Neuron (in vitro differentiated cells): ENCODE measurements at regions not wholly inside any gene's neighbourhood (a gene's known extent, or its start where the extent isn't known, plus 50 kb on each side); places are given as distances from the start of the nearest gene placed in this dataset.
"Not testable (repeated sequence)": the region's sequence is repeated elsewhere in the genome, so short reads cannot be mapped to it uniquely, and the experiment has no call there.

Source experiments
- H2AFZ ChIP-seq: one replicate; pipeline ENCODE4 v1.6.1; 2013; ENCODE audit warnings: low read depth, mild to moderate bottlenecking, inconsistent platforms, low read length, moderate library complexity
- H3K27me3 ChIP-seq: one replicate; pipeline ENCODE4 v1.6.1; 2013; ENCODE audit warnings: low read length; ENCODE audit not compliant: insufficient read depth
- H3K36me3 ChIP-seq: one replicate; pipeline ENCODE4 v1.6.1; 2013; ENCODE audit warnings: low read length; ENCODE audit not compliant: insufficient read depth
- H3K4me1 ChIP-seq: one replicate; pipeline ENCODE4 v1.6.1; 2013; ENCODE audit warnings: low read length; ENCODE audit not compliant: insufficient read depth
- H3K4me3 ChIP-seq: 2 replicates; pipeline ENCODE4 v1.5.1; 2013; ENCODE audit warnings: mild to moderate bottlenecking, low read length, moderate library complexity
- H3K9me3 ChIP-seq: one replicate; pipeline ENCODE4 v1.6.1; 2013; ENCODE audit warnings: low read length

DNA sequence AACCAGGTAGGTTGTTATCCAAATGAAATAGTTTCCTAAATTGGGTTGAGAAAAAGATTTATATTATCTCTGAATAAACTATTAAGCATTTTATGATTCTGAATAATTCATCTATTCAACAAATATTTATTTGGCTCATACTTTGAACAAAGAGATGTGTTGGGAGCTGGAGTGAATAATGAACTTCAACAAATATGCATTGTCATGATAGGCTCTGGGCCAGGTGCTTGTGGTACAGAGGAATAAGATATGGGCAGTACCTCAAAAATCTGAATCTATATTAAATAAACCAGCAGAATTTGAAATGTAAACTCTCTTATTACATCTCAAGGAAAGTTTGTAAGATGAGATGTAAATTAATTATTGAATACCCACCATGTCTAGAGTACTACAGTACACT lies 75.7 kb upstream of the DCLK2 start:
- H3K4me1 ChIP-seq: peaks cover 3% of the 10 kb centered on the region
- H3K4me3 ChIP-seq: no peak overlapping the region
- H3K27me3 ChIP-seq: no peaks in the 10 kb centered on the region
- no peak overlapping the region for H2AFZ ChIP-seq
- no peaks in the 10 kb centered on the region for H3K36me3 ChIP-seq
- H3K9me3 ChIP-seq: no peaks in the 10 kb centered on the region

DNA sequence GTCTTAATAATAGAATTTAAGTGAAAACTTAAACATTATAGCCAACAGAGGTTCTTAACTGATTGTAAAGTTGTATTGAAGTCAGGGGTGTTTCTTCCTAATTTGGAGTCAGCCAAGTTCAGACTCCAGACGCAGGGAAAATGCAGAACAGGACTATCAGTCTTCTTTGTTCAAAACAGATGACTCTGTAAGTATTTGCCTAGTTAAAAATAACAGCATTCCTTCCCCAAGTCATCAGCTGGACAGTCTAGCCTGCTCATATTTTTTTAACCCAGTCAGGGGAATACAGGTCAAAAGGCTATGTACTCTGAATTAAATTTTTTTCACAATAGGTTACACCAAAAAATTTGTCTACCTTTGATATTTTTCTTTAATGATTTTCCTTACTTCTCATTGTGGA lies 73.8 kb upstream of the DCLK2 start:
- Histone ChIP-seq H3K4me3 (no peak overlapping the region), H3K27me3 (no peaks in the 10 kb centered on the region), H2AFZ (no peak overlapping the region), H3K9me3 (no peaks in the 10 kb centered on the region), H3K36me3 (no peaks in the 10 kb centered on the region), H3K4me1 (peaks cover 3% of the 10 kb centered on the region)

DNA sequence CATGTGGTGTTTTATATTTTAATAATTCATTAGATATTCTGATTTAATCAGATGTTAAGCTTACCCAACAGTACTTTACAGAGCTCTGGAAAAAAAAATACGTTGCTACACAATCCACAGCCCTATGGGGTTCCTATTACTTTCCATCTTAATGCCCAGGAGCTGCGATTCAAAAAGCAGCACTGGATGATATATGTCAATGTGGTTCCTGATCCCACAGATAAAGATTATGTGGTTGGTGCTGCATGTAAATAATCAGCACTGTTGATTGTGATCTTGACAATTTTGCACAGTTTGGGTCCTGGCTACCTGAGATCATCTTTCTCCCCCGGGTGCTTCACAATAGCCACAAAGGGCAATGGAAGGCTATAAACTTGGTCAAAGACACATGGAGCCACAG lies 72.7 kb upstream of the DCLK2 start:
- Histone ChIP-seq H3K9me3 (no peaks in the 10 kb centered on the region), H3K36me3 (no peaks in the 10 kb centered on the region), H2AFZ (no peak overlapping the region), H3K4me1 (peaks cover 3% of the 10 kb centered on the region), H3K4me3 (no peak overlapping the region), H3K27me3 (no peaks in the 10 kb centered on the region)

DNA sequence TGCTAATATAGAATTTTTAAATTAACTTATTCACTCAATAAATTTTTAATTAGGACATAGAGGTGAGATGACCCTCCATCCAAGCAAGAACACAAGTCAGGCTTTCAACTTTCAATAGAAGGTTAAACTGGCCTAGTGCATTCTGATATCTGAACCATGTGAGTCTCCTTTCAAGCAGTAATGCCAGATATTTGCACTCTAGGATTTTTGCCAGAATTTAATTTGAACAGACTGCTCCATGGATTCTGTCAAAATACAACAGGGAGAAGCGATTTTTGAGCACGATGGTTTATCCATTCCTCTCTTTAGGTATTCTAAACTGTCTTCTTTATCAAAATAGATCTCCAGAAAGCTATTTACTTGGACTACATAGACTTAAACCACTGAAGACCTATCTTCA lies 72.0 kb upstream of the DCLK2 start:
- H3K4me3 ChIP-seq: no peak overlapping the region
- H2AFZ ChIP-seq: no peak overlapping the region

DNA sequence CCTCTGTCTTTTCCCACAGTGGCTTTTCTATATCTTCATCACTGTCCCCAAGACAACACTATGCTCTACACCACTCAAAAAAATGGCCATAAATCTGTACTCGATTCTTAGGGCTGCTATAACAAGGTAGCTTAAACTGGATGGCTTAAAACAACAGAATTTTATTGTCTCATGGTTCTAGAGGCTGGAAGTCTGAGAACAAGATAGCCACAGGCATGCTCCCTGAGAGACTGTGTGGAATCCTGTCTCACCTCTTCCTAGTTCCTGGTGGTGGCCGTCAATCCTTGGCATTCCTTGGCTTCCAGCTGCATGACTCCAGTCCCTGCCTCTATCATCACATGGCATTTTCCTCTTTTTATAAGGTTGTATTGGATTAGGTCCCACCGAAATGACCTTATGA lies 70.7 kb upstream of the DCLK2 start:
- Histone ChIP-seq H3K27me3 (no peaks in the 10 kb centered on the region), H3K4me1 (peaks cover 3% of the 10 kb centered on the region), H2AFZ (no peak overlapping the region), H3K9me3 (no peaks in the 10 kb centered on the region), H3K4me3 (no peak overlapping the region), H3K36me3 (no peaks in the 10 kb centered on the region)

More for the DNA sequence above, 72.0 kb upstream of the DCLK2 start:
- peaks cover 3% of the 10 kb centered on the region for H3K4me1 ChIP-seq
- no peaks in the 10 kb centered on the region for H3K9me3 ChIP-seq
- H3K36me3 ChIP-seq: no peaks in the 10 kb centered on the region
- no peaks in the 10 kb centered on the region for H3K27me3 ChIP-seq

DNA sequence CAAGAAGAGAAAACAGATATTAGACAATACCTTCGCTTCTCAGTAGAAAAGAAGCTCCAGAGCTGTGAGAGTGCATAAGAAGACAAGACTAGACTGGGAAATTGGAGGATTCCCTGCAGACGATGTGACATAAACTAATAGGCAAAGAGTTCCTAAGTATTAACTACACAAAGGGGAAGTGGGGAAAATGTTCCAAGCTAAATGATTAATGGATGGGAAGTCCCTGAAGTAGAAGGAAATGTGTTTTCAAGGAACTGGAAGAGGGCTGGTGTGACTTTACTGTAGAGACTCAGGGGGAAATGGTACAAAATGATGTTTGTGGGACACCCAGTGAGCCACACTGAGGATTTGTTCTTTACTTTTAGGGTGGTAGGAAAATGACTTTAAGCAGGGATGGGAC lies 69.7 kb upstream of the DCLK2 start:
- Histone ChIP-seq H3K9me3 (no peaks in the 10 kb centered on the region), H3K36me3 (no peaks in the 10 kb centered on the region), H3K4me3 (no peak overlapping the region), H2AFZ (no peak overlapping the region), H3K27me3 (no peaks in the 10 kb centered on the region), H3K4me1 (peaks cover 3% of the 10 kb centered on the region)

DNA sequence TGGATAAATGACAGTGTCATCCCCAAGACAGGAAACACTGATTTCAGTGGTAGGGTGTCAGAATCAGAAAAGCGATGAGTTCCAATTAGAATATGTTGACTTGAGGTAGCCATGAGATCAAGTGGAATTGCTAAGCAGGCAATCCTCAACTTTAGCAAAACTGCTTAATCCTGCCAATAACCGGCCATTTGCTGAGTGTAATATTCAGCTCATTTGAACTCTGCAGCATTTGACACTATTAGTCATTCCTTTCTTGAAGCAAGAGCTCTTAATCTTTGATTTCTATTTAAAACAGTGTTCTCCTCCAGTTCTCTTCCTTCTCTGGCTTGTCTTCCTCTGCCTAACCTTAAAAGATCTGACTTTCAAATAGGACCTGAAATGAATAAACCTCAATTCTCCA lies 68.7 kb upstream of the DCLK2 start:
- Histone ChIP-seq H3K27me3 (no peaks in the 10 kb centered on the region), H3K36me3 (no peaks in the 10 kb centered on the region), H3K4me3 (no peak overlapping the region), H3K9me3 (no peaks in the 10 kb centered on the region), H3K4me1 (peaks cover 3% of the 10 kb centered on the region), H2AFZ (no peak overlapping the region)

DNA sequence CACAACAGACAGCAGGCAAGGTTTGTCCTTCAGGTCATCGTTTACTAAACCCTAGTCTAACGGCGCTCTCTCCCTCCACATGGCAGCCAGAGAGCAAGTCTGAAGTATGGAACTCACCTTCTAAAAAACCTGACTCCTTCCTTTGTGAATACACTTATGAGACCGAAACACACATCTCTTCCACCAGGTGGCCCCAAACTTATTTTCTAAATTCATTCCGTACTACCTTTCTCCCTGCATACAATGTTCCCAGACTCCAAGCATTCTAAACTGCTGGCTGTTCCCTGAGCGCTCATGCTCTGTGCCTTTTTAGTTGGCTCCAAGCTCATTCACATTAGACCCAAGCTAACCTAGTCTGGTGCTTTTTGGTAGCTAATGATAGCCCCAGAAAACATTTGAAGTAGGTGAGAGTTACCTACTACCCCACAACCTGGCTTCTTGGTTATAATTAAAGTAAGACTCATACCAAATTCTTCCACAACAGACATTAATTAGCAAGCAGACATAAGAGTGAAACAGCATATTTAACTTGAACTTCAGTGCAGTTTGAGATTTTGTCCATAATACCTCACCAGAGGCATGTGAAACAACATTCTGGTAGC lies 67.6 kb upstream of the DCLK2 start:
- H3K9me3 ChIP-seq: no peaks in the 10 kb centered on the region
- H3K4me1 ChIP-seq: peaks cover 2% of the 10 kb centered on the region
- H3K36me3 ChIP-seq: no peaks in the 10 kb centered on the region
- H3K27me3 ChIP-seq: no peaks in the 10 kb centered on the region
- no peak overlapping the region for H2AFZ ChIP-seq
- no peak overlapping the region for H3K4me3 ChIP-seq

DNA sequence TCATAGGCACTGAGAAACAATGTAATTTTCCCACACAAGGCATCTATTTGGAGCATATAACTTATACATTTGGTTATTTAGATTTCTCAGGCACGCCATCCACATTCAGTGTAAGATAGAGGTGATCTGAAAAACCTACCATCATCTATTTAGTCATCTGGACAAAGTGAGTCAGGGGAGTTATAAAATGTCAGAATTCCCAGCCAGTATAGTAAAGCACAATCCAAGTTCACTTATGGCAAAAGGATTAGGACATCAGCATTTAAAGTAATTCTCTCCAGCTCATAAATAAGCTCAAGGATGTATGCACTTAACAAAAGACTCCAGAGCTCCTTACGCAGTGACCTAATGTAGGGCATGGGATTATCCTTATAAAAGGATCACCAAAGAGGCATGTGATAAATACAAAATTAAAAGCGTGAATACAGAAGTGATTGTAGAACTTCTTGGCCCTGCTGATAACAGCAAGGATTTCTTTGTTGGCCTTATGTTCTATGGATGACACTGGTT lies 65.3 kb upstream of the DCLK2 start:
- H3K4me3 ChIP-seq: no peak overlapping the region
- no peaks in the 10 kb centered on the region for H3K4me1 ChIP-seq
- no peaks in the 10 kb centered on the region for H3K27me3 ChIP-seq
- H3K36me3 ChIP-seq: no peaks in the 10 kb centered on the region
- H3K9me3 ChIP-seq: no peaks in the 10 kb centered on the region
- H2AFZ ChIP-seq: no peak overlapping the region

DNA sequence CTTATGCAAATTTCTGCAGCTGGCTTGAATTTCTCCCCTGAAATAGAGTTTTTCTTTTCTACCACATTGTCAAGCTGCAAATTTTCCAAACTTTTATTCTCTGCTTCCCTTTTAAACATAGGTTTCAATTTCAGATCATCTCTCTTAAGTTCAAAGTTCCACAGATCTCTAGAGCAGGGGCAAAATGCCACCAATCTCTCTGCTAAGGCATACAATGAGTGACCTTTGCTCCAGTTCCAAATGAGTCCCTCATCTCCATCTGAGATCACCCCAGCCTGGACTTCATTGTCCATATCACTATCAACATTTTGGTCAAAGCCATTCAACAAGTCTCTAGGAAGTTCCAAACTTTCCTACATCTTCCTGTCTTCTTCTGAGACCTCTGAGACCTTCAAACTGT lies 62.3 kb upstream of the DCLK2 start:
- H3K27me3 ChIP-seq, H3K4me1 ChIP-seq, H2AFZ ChIP-seq, H3K36me3 ChIP-seq, H3K4me3 ChIP-seq, H3K9me3 ChIP-seq: not testable (repeated sequence)

DNA sequence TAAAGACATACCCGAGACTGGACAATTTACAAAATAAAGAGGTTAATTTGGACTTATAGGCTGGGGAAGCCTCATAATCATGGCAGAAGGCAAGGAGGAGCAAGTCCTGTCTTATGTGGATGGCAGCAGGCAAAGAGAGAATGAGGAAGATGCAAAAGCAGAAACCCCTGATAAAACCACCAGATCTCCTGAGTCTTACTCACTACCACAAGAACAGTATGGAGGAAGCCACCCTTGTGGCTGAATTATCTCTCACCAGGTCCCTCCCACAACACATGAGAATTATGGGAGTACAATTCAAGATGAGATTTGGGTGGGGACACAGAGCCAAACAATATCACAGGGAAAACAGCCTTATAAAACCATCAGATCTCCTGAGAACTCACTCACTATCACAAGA lies 61.6 kb upstream of the DCLK2 start:
- H3K9me3 ChIP-seq, H3K4me1 ChIP-seq: not testable (repeated sequence)

DNA sequence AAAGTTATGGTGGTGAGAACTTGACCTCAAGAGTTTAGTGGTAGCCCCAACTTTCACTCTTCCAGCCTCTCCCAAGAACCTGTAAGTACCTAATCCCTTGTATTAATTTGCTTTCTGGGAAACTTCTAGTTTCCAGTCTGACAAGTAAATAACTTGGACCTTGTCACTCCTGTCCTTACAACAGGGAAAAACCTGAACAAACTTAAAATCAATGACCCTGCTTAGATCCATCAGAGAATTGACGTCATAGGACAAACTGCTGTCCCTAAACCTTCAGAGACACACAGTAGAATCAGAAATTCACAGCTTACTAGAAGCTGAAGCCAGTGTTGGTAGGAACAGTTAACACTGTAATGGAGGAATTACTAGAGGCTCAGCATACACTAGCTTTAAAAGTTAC lies 60.0 kb upstream of the DCLK2 start:
- Histone ChIP-seq H2AFZ (no peak overlapping the region), H3K9me3 (peaks cover 2% of the 10 kb centered on the region), H3K27me3 (no peaks in the 10 kb centered on the region), H3K4me3 (no peak overlapping the region), H3K36me3 (no peaks in the 10 kb centered on the region), H3K4me1 (no peaks in the 10 kb centered on the region)

More for the DNA sequence above, 61.6 kb upstream of the DCLK2 start:
- not testable (repeated sequence) for H3K36me3 ChIP-seq, H2AFZ ChIP-seq, H3K27me3 ChIP-seq, H3K4me3 ChIP-seq

DNA sequence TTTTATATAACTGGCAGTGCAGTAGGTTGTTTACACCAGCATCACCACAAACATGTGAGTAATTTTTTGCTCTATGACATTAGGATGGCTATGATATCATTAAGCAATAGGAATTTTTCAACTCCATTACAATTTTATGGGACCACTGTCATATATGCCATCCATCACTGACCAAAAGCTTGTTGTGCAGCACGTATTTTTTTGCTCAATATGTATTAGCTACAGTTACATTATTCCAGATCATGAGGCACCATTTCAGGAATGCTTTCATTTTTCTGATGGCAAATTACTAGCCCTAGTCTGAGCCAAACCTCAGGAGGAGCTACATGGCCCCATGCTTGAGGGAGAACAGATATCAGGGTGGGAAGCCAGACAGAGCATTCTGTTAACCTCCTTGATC lies 56.8 kb upstream of the DCLK2 start:
- no peaks in the 10 kb centered on the region for H3K36me3 ChIP-seq
- H3K9me3 ChIP-seq: peaks cover 2% of the 10 kb centered on the region
- no peaks in the 10 kb centered on the region for H3K4me1 ChIP-seq
- no peaks in the 10 kb centered on the region for H3K27me3 ChIP-seq
- H3K4me3 ChIP-seq: no peak overlapping the region
- no peak overlapping the region for H2AFZ ChIP-seq

DNA sequence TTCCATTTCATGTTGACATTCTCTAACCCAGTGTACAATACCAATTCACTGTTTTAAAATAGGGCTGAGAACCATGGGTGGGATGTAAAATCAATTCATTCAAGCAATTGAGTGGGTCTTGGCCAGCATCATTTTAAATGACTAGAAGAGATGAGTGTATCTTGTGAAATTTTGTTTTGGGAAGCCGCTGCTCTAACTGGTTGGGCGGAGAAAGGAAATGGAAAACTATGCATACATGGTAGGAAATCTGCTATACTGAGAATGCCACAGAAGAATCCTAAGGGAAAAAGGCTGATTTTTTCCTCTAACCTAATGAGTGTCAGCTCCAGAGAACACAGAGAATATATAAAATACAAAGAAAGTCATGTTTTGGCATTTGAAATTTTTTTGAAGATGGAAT lies 54.8 kb upstream of the DCLK2 start:
- H3K36me3 ChIP-seq: no peaks in the 10 kb centered on the region

More for the DNA sequence above, 54.8 kb upstream of the DCLK2 start:
- no peak overlapping the region for H2AFZ ChIP-seq
- peaks cover 8% of the 10 kb centered on the region for H3K9me3 ChIP-seq
- H3K4me1 ChIP-seq: no peaks in the 10 kb centered on the region
- no peak overlapping the region for H3K4me3 ChIP-seq
- H3K27me3 ChIP-seq: no peaks in the 10 kb centered on the region
